K562 (cell line): ENCODE measurements at regions not wholly inside any gene's neighbourhood (a gene's known extent, or its start where the extent isn't known, plus 50 kb on each side); places are given as distances from the start of the nearest gene placed in this dataset.

Source experiments
- NCOA1 ChIP-seq: fragments of 450-650 bp; IDR thresholded peaks from 2 replicates; pipeline ENCODE4 v1.6.1; 2016; ENCODE audit warnings: low read depth
- POLR2A ChIP-seq: fragments of 450-650 bp; conservative IDR thresholded peaks from 2 replicates; pipeline ENCODE4 v1.6.1; 2016

DNA sequence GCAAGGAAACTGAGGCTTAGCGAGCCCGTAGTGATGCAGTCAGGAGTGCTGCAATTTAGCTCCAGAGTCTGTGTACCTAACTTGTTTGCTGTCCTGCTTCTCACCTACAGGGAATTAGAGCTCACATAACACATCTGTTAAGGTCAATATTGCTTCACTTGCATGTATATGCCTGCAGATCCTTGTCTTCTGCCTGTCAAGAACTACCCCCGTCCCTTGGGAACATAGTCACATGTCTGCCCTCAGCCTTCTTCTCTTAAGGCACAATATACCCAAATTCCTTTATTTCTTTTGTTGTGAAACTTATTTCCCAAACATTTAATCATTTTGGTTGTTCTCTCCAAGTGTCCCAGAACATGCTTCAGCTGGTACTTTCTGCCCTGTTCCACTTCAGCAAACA lies 103.3 kb upstream of the LEF1 start:
- no peak for TF ChIP-seq POLR2A
- TF ChIP-seq NCOA1: no peak
